Astrocyte (in vitro differentiated cells and primary cell): ENCODE measurements at regions not wholly inside any gene's neighbourhood (a gene's known extent, or its start where the extent isn't known, plus 50 kb on each side); places are given as distances from the start of the nearest gene placed in this dataset.

ENCODE experiments used
- CTCF ChIP-seq: IDR thresholded peaks from 2 replicates; pipeline ENCODE4 v1.5.1; 2011; ENCODE audit warnings: low read depth, mild to moderate bottlenecking, inconsistent platforms, low read length, moderate library complexity; ENCODE audit not compliant: insufficient read depth
- EZH2 ChIP-seq: IDR thresholded peaks from 2 replicates; pipeline ENCODE4 v1.6.1; 2012; ENCODE audit warnings: mild to moderate bottlenecking, low read length, inconsistent platforms; ENCODE audit not compliant: insufficient read depth

DNA sequence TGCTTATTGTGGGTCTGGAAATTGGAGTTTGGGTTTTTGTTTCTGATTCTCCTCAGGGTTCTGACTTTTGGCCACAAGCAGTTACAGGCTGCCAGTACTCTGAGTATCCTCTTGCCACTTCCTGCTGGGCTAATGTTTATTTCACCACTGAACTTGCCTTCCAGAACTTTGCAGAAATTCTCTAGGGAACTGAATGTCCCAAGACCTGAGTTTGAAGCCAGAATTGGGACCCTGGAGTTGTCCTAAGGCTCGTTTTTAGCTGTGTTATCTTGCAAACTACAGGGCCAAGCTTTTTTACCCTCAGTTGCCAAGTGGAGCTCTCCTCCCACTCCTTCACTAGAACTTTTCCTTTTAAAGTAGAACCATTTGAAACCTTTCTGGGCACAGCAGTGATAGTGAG lies 89.9 kb downstream of the FAT3 start:
- TF ChIP-seq CTCF (no peak), EZH2 (no peak)
